SK-N-SH (cell line): ENCODE measurements at regions not wholly inside any gene's neighbourhood (a gene's known extent, or its start where the extent isn't known, plus 50 kb on each side); places are given as distances from the start of the nearest gene placed in this dataset.

Experiments
- CTCF ChIA-PET: fragments of 300-600, 350-600 bp; formaldehyde crosslinking; extraction: SDS; loops from one replicate; lab custom pipeline; 2021; lab: Yijun Ruan, JAX
- POLR2A ChIA-PET: fragments of 350-600 bp; sonication (Branson Sonifier 250); formaldehyde crosslinking; extraction: SDS; loops from one replicate; lab custom pipeline; 2020; ENCODE audit warnings: antibody characterized with exemption, inconsistent platforms; lab: Yijun Ruan, JAX
- DNase-seq: peaks from one replicate; pipeline ENCODE4 v3.0.0; 2012
- H2AFZ ChIP-seq: fragments of 200-600 bp; sonication (generic); 2 replicates; pipeline ENCODE4 v1.8.1; 2016; ENCODE audit warnings: antibody characterized with exemption, mild to moderate bottlenecking, low read depth
- H3F3A ChIP-seq: fragments of 200-600 bp; sonication (generic); replicated peaks from 2 replicates; pipeline ENCODE3; 2016; ENCODE audit warnings: antibody characterized with exemption, mild to moderate bottlenecking; ENCODE audit not compliant: insufficient read depth
- H3K27ac ChIP-seq, 2 experiments: fragments of 200-500 bp in 1 of 2; fragments of 200-600 bp in 1 of 2; sonication (Bioruptor generic) in 1 of 2; sonication (generic), shearing (Covaris generic) in 1 of 2; 2 replicates each; pipeline versions ENCODE4 v1.5.1 to v1.6.1; 2014 to 2016; ENCODE audit warnings: low read depth in 2 of 2, inconsistent platforms in 1 of 2, low read length in 1 of 2, mild to moderate bottlenecking in 1 of 2, mixed read lengths in 1 of 2
- H3K27me3 ChIP-seq: fragments of 200-600 bp; sonication (generic), shearing (Covaris generic); 2 replicates; pipeline ENCODE4 v1.6.1; 2016; ENCODE audit warnings: mixed run types; ENCODE audit not compliant: insufficient read depth
- H3K36me3 ChIP-seq, 2 experiments: fragments of 200-500 bp in 1 of 2; fragments of 200-600 bp in 1 of 2; sonication (Bioruptor generic) in 1 of 2; sonication (generic) in 1 of 2; replicated peaks in 1 of 2; 2 replicates each; pipeline versions ENCODE3 to v1.5.1; 2014 to 2016; ENCODE audit warnings: low read length in 1 of 2, mild to moderate bottlenecking in 1 of 2; ENCODE audit not compliant: insufficient read depth in 2 of 2, control insufficient read depth in 1 of 2
- H3K4me1 ChIP-seq, 2 experiments: fragments of 200-500 bp in 1 of 2; fragments of 200-600 bp in 1 of 2; sonication (Bioruptor generic) in 1 of 2; sonication (generic), shearing (Covaris generic) in 1 of 2; 2 replicates each; pipeline versions ENCODE4 v1.5.1 to v1.6.1; 2014 to 2016; ENCODE audit warnings: low read depth in 1 of 2, low read length in 1 of 2, mixed run types in 1 of 2; ENCODE audit not compliant: insufficient read depth in 2 of 2, control insufficient read depth in 1 of 2
- H3K4me2 ChIP-seq: fragments of 200-600 bp; sonication (generic), shearing (Covaris generic); 2 replicates; pipeline ENCODE4 v1.6.1; 2017; ENCODE audit warnings: mixed run types
- H3K4me3 ChIP-seq, 2 experiments: fragments of 200-500 bp in 1 of 2; fragments of 200-600 bp in 1 of 2; sonication (Bioruptor generic) in 1 of 2; sonication (generic), shearing (Covaris generic) in 1 of 2; 2 replicates each; pipeline versions ENCODE4 v1.5.1 to v1.8.1; 2014 to 2016; ENCODE audit warnings: low read depth in 2 of 2, inconsistent platforms in 1 of 2, low read length in 1 of 2, mild to moderate bottlenecking in 1 of 2, mixed read lengths in 1 of 2, moderate library complexity in 1 of 2
- H3K79me2 ChIP-seq: fragments of 200-600 bp; sonication (generic); 2 replicates; pipeline ENCODE4 v1.8.1; 2017; ENCODE audit warnings: mild to moderate bottlenecking; ENCODE audit not compliant: insufficient read depth
- H3K9ac ChIP-seq: fragments of 200-600 bp; sonication (generic); 2 replicates; pipeline ENCODE4 v1.6.1; 2017; ENCODE audit warnings: mixed run types
- H3K9me2 ChIP-seq: fragments of 200-600 bp; sonication (generic); 2 replicates; pipeline ENCODE4 v1.6.1; 2017; ENCODE audit warnings: mixed run types
- H3K9me3 ChIP-seq: fragments of 200-600 bp; sonication (generic); 2 replicates; pipeline ENCODE4 v1.6.1; 2017; ENCODE audit warnings: mixed run types, mild to moderate bottlenecking, moderate library complexity
- H4K20me1 ChIP-seq: fragments of 200-600 bp; sonication (generic); 2 replicates; pipeline ENCODE4 v1.6.1; 2017; ENCODE audit warnings: mild to moderate bottlenecking, mixed run types; ENCODE audit not compliant: insufficient read depth
- CHD2 ChIP-seq: fragments of 150-350 bp; IDR thresholded peaks from 2 replicates; pipeline ENCODE4 v1.6.1; 2018; ENCODE audit warnings: low read length; ENCODE audit not compliant: partially characterized antibody
- EP300 ChIP-seq, 2 experiments: IDR thresholded peaks; 2 replicates each; pipeline versions ENCODE4 v1.4.0 to v1.6.1; 2012; ENCODE audit warnings: borderline replicate concordance in 1 of 2, low read depth in 1 of 2, low read length in 1 of 2
- MXI1 ChIP-seq: IDR thresholded peaks from 2 replicates; pipeline ENCODE4 v1.6.1; 2012; ENCODE audit warnings: mild to moderate bottlenecking, low read depth, low read length, improper control_type of control experiment
- NRF1 ChIP-seq: IDR thresholded peaks from 2 replicates; pipeline ENCODE4 v1.6.1; 2012; ENCODE audit warnings: low read depth, mild to moderate bottlenecking, low read length
- SIN3A ChIP-seq: IDR thresholded peaks from 2 replicates; pipeline ENCODE4 v1.6.1; 2012; ENCODE audit warnings: low read depth, mild to moderate bottlenecking, low read length, moderate library complexity, borderline replicate concordance
- TAF1 ChIP-seq: IDR thresholded peaks from 2 replicates; pipeline ENCODE4 v1.6.1; 2012; ENCODE audit warnings: low read depth, mild to moderate bottlenecking, low read length, moderate library complexity, borderline replicate concordance
- WGBS: methylation state at CpG from one replicate; pipeline ENCODE4 v1.1.6; 2017; ENCODE audit warnings: low lambda C conversion rate; 5-methylcytosine and 5-hydroxymethylcytosine counted together
- TF ChIP-seq, protein P1 (sequence below): IDR thresholded peaks from 2 replicates; pipeline ENCODE4 v1.4.0; 2012; ENCODE audit warnings: low read depth, borderline replicate concordance
- TF ChIP-seq, protein P2 (sequence below): fragments of 150-350 bp; IDR thresholded peaks from 2 replicates; pipeline ENCODE4 v1.6.1; 2016; ENCODE audit warnings: mild to moderate bottlenecking, low read depth, low read length
- TF ChIP-seq, protein P3 (sequence below): IDR thresholded peaks from 2 replicates; pipeline ENCODE4 v1.6.1; 2012; ENCODE audit warnings: mild to moderate bottlenecking, low read depth, low read length, moderate library complexity
- TF ChIP-seq, protein P4 (sequence below): IDR thresholded peaks from 2 replicates; pipeline ENCODE4 v1.4.0; 2012; ENCODE audit warnings: low read depth, borderline replicate concordance
- TF ChIP-seq, protein P5 (sequence below): fragments of 200-600 bp; sonication (generic); IDR thresholded peaks from 2 replicates; pipeline ENCODE4 v1.6.1; 2017; ENCODE audit warnings: antibody characterized with exemption, mild to moderate bottlenecking, moderate library complexity

DNA sequence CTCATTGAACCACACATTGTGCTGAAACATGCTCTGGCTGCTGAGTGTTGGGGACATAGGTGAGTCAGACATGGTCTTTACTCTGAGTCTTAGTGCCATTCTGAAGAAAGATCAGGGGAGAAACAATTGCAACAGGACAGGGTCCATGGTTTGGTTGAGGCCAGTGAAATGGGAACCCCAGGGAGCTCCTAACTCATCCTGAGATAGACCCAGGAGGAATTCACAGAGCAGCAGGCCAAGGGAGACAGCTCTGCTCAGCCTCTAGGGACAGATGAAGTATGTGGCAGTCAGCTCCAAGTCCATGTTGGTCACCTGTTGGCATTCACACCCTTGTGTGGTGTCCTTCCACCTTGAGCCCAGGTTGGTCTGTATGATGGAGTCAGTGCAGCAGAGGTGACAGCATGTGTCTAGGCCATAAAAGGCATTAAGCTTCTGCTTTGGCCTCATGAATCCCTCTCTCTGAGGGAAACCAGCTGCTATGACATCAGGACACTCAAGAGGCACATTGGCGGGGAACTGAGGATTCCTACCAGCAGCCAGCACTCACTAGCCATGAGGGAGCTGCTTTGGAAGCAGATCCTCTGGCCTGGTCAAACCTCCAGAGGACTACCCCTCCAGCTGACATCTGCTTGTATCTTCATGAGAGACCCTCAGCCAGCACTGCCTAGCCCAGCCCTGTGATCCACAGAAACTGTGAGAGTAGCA lies 50.3 kb upstream of the MYEOV start:
- Histone ChIP-seq H3K36me3 (no peaks in the 10 kb centered on the region), H3K27ac (no peak overlapping the region), H3K9ac (no peak overlapping the region), H3K79me2 (no peaks in the 10 kb centered on the region), H3K4me1 (no peaks in the 10 kb centered on the region), H3K27me3 (no peaks in the 10 kb centered on the region; the same call in 1 of the 2 replicates), H3F3A (no peaks in the 10 kb centered on the region), H3K4me2 (no peak overlapping the region), H2AFZ (no peak overlapping the region), H4K20me1 (no peaks in the 10 kb centered on the region), H3K4me3 (no peak overlapping the region), H3K9me2 (no peaks in the 10 kb centered on the region), H3K9me3 (no peaks in the 10 kb centered on the region)
- WGBS, result 80% methylated on average over 1 of the region's 1 CpG
- POLR2A ChIA-PET, result no interaction called here
- TF ChIP-seq CHD2 (no peak), NRF1 (no peak), TAF1 (no peak), SIN3A (no peak), EP300 (IDR thresholded peaks at IDR 0.05; ENCODE audit: borderline replicate concordance in 1 of 2, low read depth in 1 of 2, low read length in 1 of 2) (no peak), MXI1 (no peak)
- TF ChIP-seq, protein P1, sequence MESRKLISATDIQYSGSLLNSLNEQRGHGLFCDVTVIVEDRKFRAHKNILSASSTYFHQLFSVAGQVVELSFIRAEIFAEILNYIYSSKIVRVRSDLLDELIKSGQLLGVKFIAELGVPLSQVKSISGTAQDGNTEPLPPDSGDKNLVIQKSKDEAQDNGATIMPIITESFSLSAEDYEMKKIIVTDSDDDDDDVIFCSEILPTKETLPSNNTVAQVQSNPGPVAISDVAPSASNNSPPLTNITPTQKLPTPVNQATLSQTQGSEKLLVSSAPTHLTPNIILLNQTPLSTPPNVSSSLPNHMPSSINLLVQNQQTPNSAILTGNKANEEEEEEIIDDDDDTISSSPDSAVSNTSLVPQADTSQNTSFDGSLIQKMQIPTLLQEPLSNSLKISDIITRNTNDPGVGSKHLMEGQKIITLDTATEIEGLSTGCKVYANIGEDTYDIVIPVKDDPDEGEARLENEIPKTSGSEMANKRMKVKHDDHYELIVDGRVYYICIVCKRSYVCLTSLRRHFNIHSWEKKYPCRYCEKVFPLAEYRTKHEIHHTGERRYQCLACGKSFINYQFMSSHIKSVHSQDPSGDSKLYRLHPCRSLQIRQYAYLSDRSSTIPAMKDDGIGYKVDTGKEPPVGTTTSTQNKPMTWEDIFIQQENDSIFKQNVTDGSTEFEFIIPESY, result no peak
- TF ChIP-seq, protein P2, sequence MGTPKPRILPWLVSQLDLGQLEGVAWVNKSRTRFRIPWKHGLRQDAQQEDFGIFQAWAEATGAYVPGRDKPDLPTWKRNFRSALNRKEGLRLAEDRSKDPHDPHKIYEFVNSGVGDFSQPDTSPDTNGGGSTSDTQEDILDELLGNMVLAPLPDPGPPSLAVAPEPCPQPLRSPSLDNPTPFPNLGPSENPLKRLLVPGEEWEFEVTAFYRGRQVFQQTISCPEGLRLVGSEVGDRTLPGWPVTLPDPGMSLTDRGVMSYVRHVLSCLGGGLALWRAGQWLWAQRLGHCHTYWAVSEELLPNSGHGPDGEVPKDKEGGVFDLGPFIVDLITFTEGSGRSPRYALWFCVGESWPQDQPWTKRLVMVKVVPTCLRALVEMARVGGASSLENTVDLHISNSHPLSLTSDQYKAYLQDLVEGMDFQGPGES, result no peak
- TF ChIP-seq, protein P3, sequence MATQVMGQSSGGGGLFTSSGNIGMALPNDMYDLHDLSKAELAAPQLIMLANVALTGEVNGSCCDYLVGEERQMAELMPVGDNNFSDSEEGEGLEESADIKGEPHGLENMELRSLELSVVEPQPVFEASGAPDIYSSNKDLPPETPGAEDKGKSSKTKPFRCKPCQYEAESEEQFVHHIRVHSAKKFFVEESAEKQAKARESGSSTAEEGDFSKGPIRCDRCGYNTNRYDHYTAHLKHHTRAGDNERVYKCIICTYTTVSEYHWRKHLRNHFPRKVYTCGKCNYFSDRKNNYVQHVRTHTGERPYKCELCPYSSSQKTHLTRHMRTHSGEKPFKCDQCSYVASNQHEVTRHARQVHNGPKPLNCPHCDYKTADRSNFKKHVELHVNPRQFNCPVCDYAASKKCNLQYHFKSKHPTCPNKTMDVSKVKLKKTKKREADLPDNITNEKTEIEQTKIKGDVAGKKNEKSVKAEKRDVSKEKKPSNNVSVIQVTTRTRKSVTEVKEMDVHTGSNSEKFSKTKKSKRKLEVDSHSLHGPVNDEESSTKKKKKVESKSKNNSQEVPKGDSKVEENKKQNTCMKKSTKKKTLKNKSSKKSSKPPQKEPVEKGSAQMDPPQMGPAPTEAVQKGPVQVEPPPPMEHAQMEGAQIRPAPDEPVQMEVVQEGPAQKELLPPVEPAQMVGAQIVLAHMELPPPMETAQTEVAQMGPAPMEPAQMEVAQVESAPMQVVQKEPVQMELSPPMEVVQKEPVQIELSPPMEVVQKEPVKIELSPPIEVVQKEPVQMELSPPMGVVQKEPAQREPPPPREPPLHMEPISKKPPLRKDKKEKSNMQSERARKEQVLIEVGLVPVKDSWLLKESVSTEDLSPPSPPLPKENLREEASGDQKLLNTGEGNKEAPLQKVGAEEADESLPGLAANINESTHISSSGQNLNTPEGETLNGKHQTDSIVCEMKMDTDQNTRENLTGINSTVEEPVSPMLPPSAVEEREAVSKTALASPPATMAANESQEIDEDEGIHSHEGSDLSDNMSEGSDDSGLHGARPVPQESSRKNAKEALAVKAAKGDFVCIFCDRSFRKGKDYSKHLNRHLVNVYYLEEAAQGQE, result no peak
- TF ChIP-seq, protein P4, sequence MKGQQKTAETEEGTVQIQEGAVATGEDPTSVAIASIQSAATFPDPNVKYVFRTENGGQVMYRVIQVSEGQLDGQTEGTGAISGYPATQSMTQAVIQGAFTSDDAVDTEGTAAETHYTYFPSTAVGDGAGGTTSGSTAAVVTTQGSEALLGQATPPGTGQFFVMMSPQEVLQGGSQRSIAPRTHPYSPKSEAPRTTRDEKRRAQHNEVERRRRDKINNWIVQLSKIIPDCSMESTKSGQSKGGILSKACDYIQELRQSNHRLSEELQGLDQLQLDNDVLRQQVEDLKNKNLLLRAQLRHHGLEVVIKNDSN, result no peak
- TF ChIP-seq, protein P5, sequence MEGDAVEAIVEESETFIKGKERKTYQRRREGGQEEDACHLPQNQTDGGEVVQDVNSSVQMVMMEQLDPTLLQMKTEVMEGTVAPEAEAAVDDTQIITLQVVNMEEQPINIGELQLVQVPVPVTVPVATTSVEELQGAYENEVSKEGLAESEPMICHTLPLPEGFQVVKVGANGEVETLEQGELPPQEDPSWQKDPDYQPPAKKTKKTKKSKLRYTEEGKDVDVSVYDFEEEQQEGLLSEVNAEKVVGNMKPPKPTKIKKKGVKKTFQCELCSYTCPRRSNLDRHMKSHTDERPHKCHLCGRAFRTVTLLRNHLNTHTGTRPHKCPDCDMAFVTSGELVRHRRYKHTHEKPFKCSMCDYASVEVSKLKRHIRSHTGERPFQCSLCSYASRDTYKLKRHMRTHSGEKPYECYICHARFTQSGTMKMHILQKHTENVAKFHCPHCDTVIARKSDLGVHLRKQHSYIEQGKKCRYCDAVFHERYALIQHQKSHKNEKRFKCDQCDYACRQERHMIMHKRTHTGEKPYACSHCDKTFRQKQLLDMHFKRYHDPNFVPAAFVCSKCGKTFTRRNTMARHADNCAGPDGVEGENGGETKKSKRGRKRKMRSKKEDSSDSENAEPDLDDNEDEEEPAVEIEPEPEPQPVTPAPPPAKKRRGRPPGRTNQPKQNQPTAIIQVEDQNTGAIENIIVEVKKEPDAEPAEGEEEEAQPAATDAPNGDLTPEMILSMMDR, result no peak
- CTCF ChIA-PET, result no interaction called here
- no peak for DNase-seq
